ENCODE measurements at regions not wholly inside any gene's neighbourhood (a gene's known extent, or its start where the extent isn't known, plus 50 kb on each side); places are given as distances from the start of the nearest gene placed in this dataset.
"Not testable (repeated sequence)": the region's sequence is repeated elsewhere in the genome, so short reads cannot be mapped to it uniquely, and the experiment has no call there.

- no peaks in the 10 kb centered on the region for H3K36me3 Mint-ChIP-seq (ENCODE audit: unreplicated experiment)
- H3K27ac Mint-ChIP-seq (ENCODE audit: unreplicated experiment) = no peak overlapping the region
- no peaks in the 10 kb centered on the region for H3K4me1 Mint-ChIP-seq (ENCODE audit: low read depth, unreplicated experiment)
- no peaks in the 10 kb centered on the region for H3K9me3 Mint-ChIP-seq (ENCODE audit: unreplicated experiment)
- TF ChIP-seq CTCF (IDR thresholded peaks at IDR 0.05; ENCODE audit: partially characterized antibody, unreplicated experiment) = no peak
- H3K27me3 Mint-ChIP-seq (ENCODE audit: unreplicated experiment) = no peaks in the 10 kb centered on the region
- no peak for DNase-seq
- H3K4me3 Mint-ChIP-seq (ENCODE audit: unreplicated experiment) = no peak overlapping the region
Observed at GRCh38 chr2:210928714-210929113, 372.3 kb downstream of the CPS1 start.

- no peak for TF ChIP-seq CTCF (IDR thresholded peaks at IDR 0.05; ENCODE audit: partially characterized antibody, unreplicated experiment)
- Mint-ChIP-seq H3K27ac (ENCODE audit: unreplicated experiment) (no peak overlapping the region), H3K9me3 (ENCODE audit: unreplicated experiment) (no peaks in the 10 kb centered on the region), H3K4me3 (ENCODE audit: unreplicated experiment) (no peak overlapping the region), H3K27me3 (ENCODE audit: unreplicated experiment) (peaks cover 3% of the 10 kb centered on the region), H3K4me1 (ENCODE audit: low read depth, unreplicated experiment) (no peaks in the 10 kb centered on the region), H3K36me3 (ENCODE audit: unreplicated experiment) (peaks cover 3% of the 10 kb centered on the region)
- no peak for DNase-seq
Observed at GRCh38 chr2:210938228-210938627, 381.8 kb downstream of the CPS1 start.

GRCh38 chr2:210946395-210946794 lies 390.0 kb downstream of the CPS1 start:
- no peak overlapping the region for H3K4me3 Mint-ChIP-seq (ENCODE audit: unreplicated experiment)
- no peaks in the 10 kb centered on the region for H3K36me3 Mint-ChIP-seq (ENCODE audit: unreplicated experiment)
- H3K27ac Mint-ChIP-seq (ENCODE audit: unreplicated experiment) = no peak overlapping the region
- H3K4me1 Mint-ChIP-seq (ENCODE audit: low read depth, unreplicated experiment) = no peaks in the 10 kb centered on the region
- H3K9me3 Mint-ChIP-seq (ENCODE audit: unreplicated experiment) = no peaks in the 10 kb centered on the region
- no peak for TF ChIP-seq CTCF (IDR thresholded peaks at IDR 0.05; ENCODE audit: partially characterized antibody, unreplicated experiment)
- no peaks in the 10 kb centered on the region for H3K27me3 Mint-ChIP-seq (ENCODE audit: unreplicated experiment)
- no peak for DNase-seq

- H3K27ac Mint-ChIP-seq (ENCODE audit: unreplicated experiment); H3K36me3 Mint-ChIP-seq (ENCODE audit: unreplicated experiment); H3K9me3 Mint-ChIP-seq (ENCODE audit: unreplicated experiment); DNase-seq; H3K4me1 Mint-ChIP-seq (ENCODE audit: low read depth, unreplicated experiment); H3K4me3 Mint-ChIP-seq (ENCODE audit: unreplicated experiment); H3K27me3 Mint-ChIP-seq (ENCODE audit: unreplicated experiment): not testable (repeated sequence)
Observed at GRCh38 chr2:210950434-210951060, 394.1 kb downstream of the CPS1 start.

- Mint-ChIP-seq H3K36me3 (ENCODE audit: unreplicated experiment) (no peaks in the 10 kb centered on the region), H3K4me1 (ENCODE audit: low read depth, unreplicated experiment) (no peaks in the 10 kb centered on the region), H3K27me3 (ENCODE audit: unreplicated experiment) (no peaks in the 10 kb centered on the region), H3K27ac (ENCODE audit: unreplicated experiment) (no peak overlapping the region), H3K4me3 (ENCODE audit: unreplicated experiment) (no peak overlapping the region), H3K9me3 (ENCODE audit: unreplicated experiment) (no peaks in the 10 kb centered on the region)
- no peak for TF ChIP-seq CTCF (IDR thresholded peaks at IDR 0.05; ENCODE audit: partially characterized antibody, unreplicated experiment)
- DNase-seq = no peak
Observed at GRCh38 chr2:210954386-210954907, 398.0 kb downstream of the CPS1 start.

Data from glutamatergic neuron (in vitro differentiated cells).